Sigmoid colon (tissue), 6 donors: ENCODE measurements at regions not wholly inside any gene's neighbourhood (a gene's known extent, or its start where the extent isn't known, plus 50 kb on each side); places are given as distances from the start of the nearest gene placed in this dataset.

Experiments
- DNase-seq: peaks from one replicate; pipeline ENCODE4 v3.0.0-alpha.2; 2019
- H3K27ac ChIP-seq, 4 donors: fragments of 200-600 bp; sonication (generic); one replicate each; pipeline ENCODE4 v1.5.1; 2016 to 2019; ENCODE audit warnings: mild to moderate bottlenecking in 1 of 4
- H3K27me3 ChIP-seq, 3 donors: fragments of 200-600 bp; sonication (generic); one replicate each; pipeline ENCODE4 v1.5.1; 2019; ENCODE audit warnings: mild to moderate bottlenecking in 1 of 3
- H3K36me3 ChIP-seq, 4 donors: fragments of 200-600 bp; sonication (generic); one replicate each; pipeline ENCODE4 v1.5.1; 2016 to 2019
- H3K4me1 ChIP-seq, 4 donors: fragments of 200-600 bp; sonication (generic); one replicate each; pipeline ENCODE4 v1.5.1; 2017 to 2019
- H3K4me3 ChIP-seq, 4 donors: fragments of 200-600 bp; sonication (generic); one replicate each; pipeline ENCODE4 v1.5.1; 2017 to 2019; ENCODE audit warnings: mild to moderate bottlenecking in 2 of 4, moderate library complexity in 1 of 4
- H3K9me3 ChIP-seq, 4 donors: fragments of 200-600 bp in 3 of 4; sonication (generic) in 3 of 4; one replicate each; pipeline versions ENCODE4 v1.5.1 to v1.6.1; 2013 to 2019
- EP300 ChIP-seq, 4 donors: sonication (generic); formaldehyde crosslinking; IDR thresholded peaks; one replicate each; pipeline ENCODE4 v1.6.1; 2017; ENCODE audit warnings: antibody characterized with exemption in 4 of 4
- POLR2A ChIP-seq, 2 donors: fragments of 450-650 bp; IDR thresholded peaks; one replicate each; pipeline ENCODE4 v1.6.1; 2016; ENCODE audit warnings: antibody characterized with exemption in 2 of 2, mild to moderate bottlenecking in 2 of 2, moderate library complexity in 2 of 2
- POLR2AphosphoS5 ChIP-seq, 4 donors: sonication (generic); formaldehyde crosslinking; IDR thresholded peaks; one replicate each; pipeline ENCODE4 v1.6.1; 2017; ENCODE audit warnings: antibody characterized with exemption in 4 of 4
- WGBS, 2 donors: extraction: QIAGEN DNeasy Blood & Tissue Kit; methylation state at CpG; one replicate each; pipeline ENCODE4 v1.1.7; 2013; 5-methylcytosine and 5-hydroxymethylcytosine counted together
- intact Hi-C: fragments of 100-400 bp; cut with DNase I; formaldehyde crosslinking; loops from one replicate; pipeline ENCODE4 v1.15.1; 2023
- TF ChIP-seq, protein P1 (sequence below), 4 experiments: fragments of 450-650 bp in 3 of 4; fragments of 200-600 bp in 1 of 4; IDR thresholded peaks; one replicate each; pipeline ENCODE4 v1.5.1; 2016 to 2019; ENCODE audit warnings: antibody characterized with exemption in 4 of 4, mild to moderate bottlenecking in 3 of 4, moderate library complexity in 2 of 4
- donor health status: healthy with polysubstance abuse.
- donor health status: healthy.

DNA sequence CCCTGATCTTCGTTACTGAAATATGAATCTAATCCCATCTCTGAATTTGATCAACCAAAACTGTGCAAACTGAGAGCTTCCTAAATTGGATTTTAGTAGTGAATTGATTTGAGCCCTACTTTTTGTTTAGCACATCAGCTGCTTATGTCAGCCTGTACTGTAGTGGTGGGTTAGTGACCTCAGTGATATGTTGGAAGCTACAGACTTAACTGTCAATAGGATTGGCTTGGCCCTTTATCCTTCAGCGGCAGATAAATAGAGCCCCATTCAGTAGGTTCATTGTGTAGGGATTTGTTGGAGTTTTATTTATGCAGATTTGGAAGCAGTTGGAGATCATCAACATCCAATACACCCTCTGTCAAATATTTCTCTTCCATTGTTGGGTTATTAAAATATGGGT, 409.7 kb downstream of the SOX2 start:
- intact Hi-C loops, result no loop called here
- Histone ChIP-seq H3K9me3 (no peaks in the 10 kb centered on the region), H3K36me3 (no peaks in the 10 kb centered on the region), H3K4me1 (no peaks in the 10 kb centered on the region), H3K4me3 (no peak overlapping the region), H3K27me3 (no peaks in the 10 kb centered on the region), H3K27ac (no peak overlapping the region)
- 67 to 68% methylated on average over 2 of the region's 2 CpGs for WGBS, 2 donors
- TF ChIP-seq, protein P1, sequence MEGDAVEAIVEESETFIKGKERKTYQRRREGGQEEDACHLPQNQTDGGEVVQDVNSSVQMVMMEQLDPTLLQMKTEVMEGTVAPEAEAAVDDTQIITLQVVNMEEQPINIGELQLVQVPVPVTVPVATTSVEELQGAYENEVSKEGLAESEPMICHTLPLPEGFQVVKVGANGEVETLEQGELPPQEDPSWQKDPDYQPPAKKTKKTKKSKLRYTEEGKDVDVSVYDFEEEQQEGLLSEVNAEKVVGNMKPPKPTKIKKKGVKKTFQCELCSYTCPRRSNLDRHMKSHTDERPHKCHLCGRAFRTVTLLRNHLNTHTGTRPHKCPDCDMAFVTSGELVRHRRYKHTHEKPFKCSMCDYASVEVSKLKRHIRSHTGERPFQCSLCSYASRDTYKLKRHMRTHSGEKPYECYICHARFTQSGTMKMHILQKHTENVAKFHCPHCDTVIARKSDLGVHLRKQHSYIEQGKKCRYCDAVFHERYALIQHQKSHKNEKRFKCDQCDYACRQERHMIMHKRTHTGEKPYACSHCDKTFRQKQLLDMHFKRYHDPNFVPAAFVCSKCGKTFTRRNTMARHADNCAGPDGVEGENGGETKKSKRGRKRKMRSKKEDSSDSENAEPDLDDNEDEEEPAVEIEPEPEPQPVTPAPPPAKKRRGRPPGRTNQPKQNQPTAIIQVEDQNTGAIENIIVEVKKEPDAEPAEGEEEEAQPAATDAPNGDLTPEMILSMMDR (IDR thresholded peaks at IDR 0.05), result no peak
- no peak for TF ChIP-seq POLR2A (IDR thresholded peaks at IDR 0.05)
- no peak for DNase-seq

DNA sequence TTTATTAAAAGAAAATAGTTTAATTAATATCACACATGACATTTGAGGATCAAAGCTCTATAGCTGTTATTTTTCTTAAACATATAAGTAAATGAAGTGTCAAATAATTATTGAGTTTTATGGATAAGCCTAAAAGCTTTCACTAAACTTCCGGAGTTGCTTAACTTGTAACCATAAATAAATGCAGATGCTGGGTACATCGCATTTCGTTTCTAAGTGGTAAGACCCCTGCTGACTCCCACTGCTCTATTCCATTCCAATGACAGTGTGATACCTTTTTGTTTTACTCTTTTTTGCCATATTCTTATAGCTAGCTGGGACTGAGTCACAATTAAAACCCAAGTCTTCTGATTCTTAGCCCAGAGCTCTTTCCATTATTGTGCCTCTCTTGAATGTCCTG, 411.1 kb downstream of the SOX2 start:
- Histone ChIP-seq H3K27ac (no peak overlapping the region), H3K4me3 (no peak overlapping the region), H3K4me1 (no peaks in the 10 kb centered on the region), H3K36me3 (no peaks in the 10 kb centered on the region), H3K27me3 (no peaks in the 10 kb centered on the region), H3K9me3 (no peaks in the 10 kb centered on the region)
- DNase-seq, result no peak
- WGBS, 2 donors, result 66 to 77% methylated on average over 3 of the region's 3 CpGs
- intact Hi-C loops, result no loop called here
- TF ChIP-seq, protein P1 (IDR thresholded peaks at IDR 0.05), result no peak
- TF ChIP-seq EP300 (IDR thresholded peaks at IDR 0.05) (no peak), POLR2AphosphoS5 (IDR thresholded peaks at IDR 0.05) (no peak), POLR2A (IDR thresholded peaks at IDR 0.05) (no peak)

DNA sequence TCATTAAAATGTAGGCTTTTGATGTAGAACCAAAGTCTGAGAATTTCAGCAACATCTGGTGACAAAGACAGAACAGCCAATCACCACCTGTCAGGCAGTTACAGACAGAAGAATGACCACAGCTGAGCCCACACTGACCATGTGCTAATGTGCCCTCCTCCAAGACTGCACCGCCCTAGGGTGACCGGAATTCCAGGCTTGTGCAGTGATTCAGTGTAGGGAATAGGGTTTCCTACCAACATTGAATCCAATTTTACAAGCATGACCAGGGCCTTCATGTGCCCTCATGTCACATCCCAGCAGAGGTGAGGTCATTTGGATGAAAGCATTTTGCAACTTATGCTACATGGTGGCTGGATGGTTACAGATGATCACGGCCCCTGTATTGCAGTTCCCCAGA, 412.5 kb downstream of the SOX2 start:
- H3K27me3 ChIP-seq, result no peaks in the 10 kb centered on the region
- intact Hi-C loops, result no loop called here
- no peak overlapping the region for H3K27ac ChIP-seq
- TF ChIP-seq POLR2A (IDR thresholded peaks at IDR 0.05) (no peak), POLR2AphosphoS5 (IDR thresholded peaks at IDR 0.05) (no peak), EP300 (IDR thresholded peaks at IDR 0.05) (no peak)
- TF ChIP-seq, protein P1 (IDR thresholded peaks at IDR 0.05), result no peak
- H3K4me3 ChIP-seq, result no peak overlapping the region
- DNase-seq, result no peak
- no peaks in the 10 kb centered on the region for H3K4me1 ChIP-seq
- 91 to 95% methylated on average over 3 of the region's 3 CpGs for WGBS, 2 donors
- H3K9me3 ChIP-seq, result no peaks in the 10 kb centered on the region
- no peaks in the 10 kb centered on the region for H3K36me3 ChIP-seq

DNA sequence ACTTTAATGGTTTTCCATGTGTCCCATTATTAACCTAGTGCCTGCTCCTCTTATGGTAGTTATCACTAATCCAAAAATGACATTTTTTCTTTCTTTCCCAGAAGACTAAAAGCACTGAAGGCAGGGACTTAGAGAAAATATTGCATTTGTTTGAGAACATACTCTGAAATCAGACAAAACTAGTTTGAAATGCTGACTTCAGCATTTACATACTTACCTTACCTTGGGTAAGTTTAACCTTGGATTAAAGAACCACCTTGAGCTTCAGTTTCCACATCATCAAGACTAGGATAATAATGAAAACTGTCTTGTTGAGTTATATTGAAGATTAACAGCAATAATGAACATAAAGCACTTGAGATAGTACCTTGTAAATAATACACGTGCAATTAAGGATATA, 413.0 kb downstream of the SOX2 start:
- intact Hi-C loops, result no loop called here
- H3K9me3 ChIP-seq, result no peaks in the 10 kb centered on the region
- WGBS, 2 donors, result 80 to 95% methylated on average over 1 of the region's 1 CpG
- no peak for DNase-seq
- H3K36me3 ChIP-seq, result no peaks in the 10 kb centered on the region
- no peak overlapping the region for H3K27ac ChIP-seq
- no peak overlapping the region for H3K4me3 ChIP-seq
- H3K27me3 ChIP-seq, result no peaks in the 10 kb centered on the region
- TF ChIP-seq, protein P1 (IDR thresholded peaks at IDR 0.05), result no peak
- TF ChIP-seq POLR2AphosphoS5 (IDR thresholded peaks at IDR 0.05), result no peak
- no peak for TF ChIP-seq POLR2A (IDR thresholded peaks at IDR 0.05)
- TF ChIP-seq EP300 (IDR thresholded peaks at IDR 0.05), result no peak
- no peaks in the 10 kb centered on the region for H3K4me1 ChIP-seq

DNA sequence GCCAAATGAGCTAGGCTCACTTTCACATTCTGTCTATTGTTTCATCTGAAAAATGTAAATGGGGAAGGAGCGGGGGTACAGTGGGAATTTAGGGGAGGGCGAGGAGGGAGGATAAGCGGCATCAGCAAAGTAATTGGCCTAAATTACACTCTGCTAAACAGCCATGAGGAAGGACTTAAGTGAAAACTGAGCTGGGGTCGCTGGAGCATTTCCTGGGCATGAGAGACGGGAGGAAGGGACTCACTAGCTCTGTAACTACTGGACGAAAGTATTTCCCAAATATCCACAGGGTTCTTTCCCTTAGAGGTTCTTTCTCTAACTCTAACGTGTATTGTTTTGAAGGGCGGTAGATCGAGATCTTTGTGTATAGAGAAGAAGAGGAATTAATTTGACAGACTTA, 418.0 kb downstream of the SOX2 start:
- intact Hi-C loops, result no loop called here
- H3K27ac ChIP-seq, result no peak overlapping the region
- no peaks in the 10 kb centered on the region for H3K36me3 ChIP-seq
- TF ChIP-seq EP300 (IDR thresholded peaks at IDR 0.05), result no peak
- TF ChIP-seq, protein P1 (IDR thresholded peaks at IDR 0.05), result no peak
- no peak for TF ChIP-seq POLR2AphosphoS5 (IDR thresholded peaks at IDR 0.05)
- no peak for TF ChIP-seq POLR2A (IDR thresholded peaks at IDR 0.05)
- no peaks in the 10 kb centered on the region for H3K4me1 ChIP-seq
- H3K27me3 ChIP-seq, result no peaks in the 10 kb centered on the region
- H3K4me3 ChIP-seq, result no peak overlapping the region
- 74 to 81% methylated on average over 9 of the region's 9 CpGs for WGBS, 2 donors
- DNase-seq, result no peak
- H3K9me3 ChIP-seq, result no peaks in the 10 kb centered on the region
